HepG2 (cell line): ENCODE measurements at regions not wholly inside any gene's neighbourhood (a gene's known extent, or its start where the extent isn't known, plus 50 kb on each side); places are given as distances from the start of the nearest gene placed in this dataset.

Experiments
- ATAC-seq: fragments of 200-7000 bp; cut with Tn5 transposase; 3 replicates; pipeline ENCODE4 v1.9.1; 2020; ENCODE audit warnings: mild to moderate bottlenecking, moderate library complexity
- BruUV-seq: library from RNA; stranded (reverse); fragments of 400-500 nt; replicated peaks from 2 replicates; lab custom pipeline; 2021; lab: Mats Ljungman, UMichigan
- CTCF ChIA-PET: fragments of 300-600 bp; formaldehyde crosslinking; extraction: SDS; loops from one replicate; lab custom pipeline; 2021; ENCODE audit warnings: low total read pairs, inconsistent platforms, low intra/inter-chr PET ratio; lab: Yijun Ruan, JAX
- POLR2A ChIA-PET: fragments of 350-600 bp; sonication (Branson Sonifier 250); formaldehyde crosslinking; loops from one replicate; lab custom pipeline; 2020; ENCODE audit warnings: antibody characterized with exemption, inconsistent platforms; lab: Yijun Ruan, JAX
- DNase-seq: peaks from one replicate; pipeline ENCODE4 v3.0.0-alpha.2; 2015; ENCODE audit warnings: low spot score
- FAIRE-seq: peaks from 3 replicates; lab custom pipeline; 2011; peaks lifted over from hg19 to GRCh38; lab: Jason Lieb, UNC
- H2AFZ ChIP-seq: one replicate; pipeline ENCODE4 v1.6.1; 2011; ENCODE audit warnings: low read length, inconsistent platforms
- H3K27ac ChIP-seq: fragments of 300-600 bp; 3 replicates; pipeline ENCODE4 v1.8.0; 2011; ENCODE audit warnings: mixed run types, mild to moderate bottlenecking, mixed read lengths, low read length, inconsistent platforms; ENCODE audit not compliant: insufficient read depth; ENCODE audit errors: extremely low read length
- H3K27me3 ChIP-seq, 2 experiments: fragments of 200-600 bp in 1 of 2; 2 replicates in 1 of 2; 3 replicates in 1 of 2; pipeline versions ENCODE4 v1.6.0 to v1.8.0; 2011; ENCODE audit warnings: low read length in 2 of 2, mild to moderate bottlenecking in 2 of 2, moderate library complexity in 2 of 2, inconsistent platforms in 1 of 2; ENCODE audit not compliant: insufficient read depth in 2 of 2, control insufficient read depth in 1 of 2
- H3K36me3 ChIP-seq, 2 experiments: fragments of 200-600 bp in 1 of 2; replicated peaks in 1 of 2; 2 replicates in 1 of 2; 3 replicates in 1 of 2; pipeline versions ENCODE4 v1.5.1 to v1.8.0; 2011; ENCODE audit warnings: low read length in 2 of 2, inconsistent platforms in 1 of 2; ENCODE audit not compliant: insufficient read depth in 2 of 2, control insufficient read depth in 1 of 2
- H3K4me1 ChIP-seq: 2 replicates; pipeline ENCODE4 v1.5.1; 2012; ENCODE audit warnings: low read length, inconsistent platforms; ENCODE audit not compliant: insufficient read depth
- H3K4me2 ChIP-seq: 2 replicates; pipeline ENCODE4 v1.6.0; 2011; ENCODE audit warnings: low read depth, low read length, inconsistent platforms
- H3K4me3 ChIP-seq, 3 experiments: fragments of 200-600 bp in 1 of 3; sonication (generic), shearing (Covaris generic) in 1 of 3; replicated peaks in 1 of 3; 2 replicates each; pipeline ENCODE4 v1.5.1; 2011 to 2016; ENCODE audit warnings: low read length in 3 of 3, inconsistent platforms in 2 of 3, low read depth in 2 of 3, mild to moderate bottlenecking in 2 of 3, control low read depth in 1 of 3, mixed read lengths in 1 of 3; ENCODE audit not compliant: insufficient read depth in 1 of 3
- H3K79me2 ChIP-seq: one replicate; pipeline ENCODE4 v1.6.1; 2011; ENCODE audit warnings: low read length, inconsistent platforms; ENCODE audit not compliant: insufficient read depth
- H3K9ac ChIP-seq: 2 replicates; pipeline ENCODE4 v1.6.0; 2011; ENCODE audit warnings: mild to moderate bottlenecking, low read depth, low read length, inconsistent platforms; ENCODE audit not compliant: insufficient read depth
- H3K9me3 ChIP-seq: 2 replicates; pipeline ENCODE4 v1.5.1; 2012; ENCODE audit warnings: mild to moderate bottlenecking, low read length
- H4K20me1 ChIP-seq: 2 replicates; pipeline ENCODE4 v1.6.0; 2011; ENCODE audit warnings: inconsistent platforms, mild to moderate bottlenecking, low read length, moderate library complexity; ENCODE audit not compliant: insufficient read depth
- ATF1 ChIP-seq: IDR thresholded peaks from 2 replicates; pipeline ENCODE4 v1.6.1; 2016; ENCODE audit warnings: mild to moderate bottlenecking, control low read depth
- BRD4 ChIP-seq: sonication (generic); formaldehyde crosslinking; IDR thresholded peaks from 2 replicates; pipeline ENCODE4 v1.4.0; 2020; ENCODE audit warnings: missing genetic modification reagents
- ELF4 ChIP-seq: sonication (generic); formaldehyde crosslinking; IDR thresholded peaks from 2 replicates; pipeline ENCODE4 v1.5.0; 2020; ENCODE audit warnings: missing genetic modification reagents, mild to moderate bottlenecking, moderate library complexity, borderline replicate concordance
- SNAPC2 ChIP-seq: sonication (generic); formaldehyde crosslinking; IDR thresholded peaks from 2 replicates; pipeline ENCODE4 v1.8.1; 2022; ENCODE audit warnings: mild to moderate bottlenecking, missing genetic modification reagents
- TBX2 ChIP-seq: sonication (generic); formaldehyde crosslinking; IDR thresholded peaks from 2 replicates; pipeline ENCODE4 v1.5.0; 2020; ENCODE audit warnings: missing genetic modification reagents, mild to moderate bottlenecking, borderline replicate concordance
- TIGD3 ChIP-seq: sonication (generic); formaldehyde crosslinking; IDR thresholded peaks from 2 replicates; pipeline ENCODE4 v1.5.1; 2020; ENCODE audit warnings: mild to moderate bottlenecking, missing genetic modification reagents, borderline replicate concordance
- ZNF382 ChIP-seq: sonication (generic); formaldehyde crosslinking; IDR thresholded peaks from 2 replicates; pipeline ENCODE4 v1.5.0; 2020; ENCODE audit warnings: missing genetic modification reagents, mild to moderate bottlenecking, borderline replicate concordance
- ZNF614 ChIP-seq: IDR thresholded peaks from 2 replicates; pipeline ENCODE4 v1.6.1; 2018; ENCODE audit warnings: missing biosample characterization, missing genetic modification reagents, inconsistent platforms, borderline replicate concordance
- ZSCAN25 ChIP-seq: sonication (generic); formaldehyde crosslinking; IDR thresholded peaks from 2 replicates; pipeline ENCODE4 v1.8.0; 2022; ENCODE audit warnings: mild to moderate bottlenecking, missing genetic modification reagents
- WGBS: methylation state at CpG from one replicate; pipeline ENCODE4 v1.1.6; 2017; ENCODE audit warnings: low lambda C conversion rate; 5-methylcytosine and 5-hydroxymethylcytosine counted together
- in situ Hi-C: cut with HindIII; loops from 2 replicates; pipeline ENCODE4 v1.10.0; 2017; ENCODE audit warnings: low pct_unique_long_range_greater_than_20kb; ENCODE audit not compliant: extremely low pct_ligation_motif_present
- intact Hi-C: fragments of 100-400 bp; cut with micrococcal nuclease; formaldehyde crosslinking; loops from one replicate; pipeline ENCODE4 v1.10.0; 2022; ENCODE audit not compliant: unreplicated experiment
- TF ChIP-seq, protein P1 (sequence below): fragments of 450-650 bp; IDR thresholded peaks from 2 replicates; pipeline ENCODE4 v1.6.1; 2016
- TF ChIP-seq, protein P2 (sequence below): sonication (generic); formaldehyde crosslinking; IDR thresholded peaks from 2 replicates; pipeline ENCODE4 v1.4.0; 2020; ENCODE audit warnings: missing genetic modification reagents
- TF ChIP-seq, protein P3 (sequence below): sonication (generic); formaldehyde crosslinking; conservative IDR thresholded peaks from 2 replicates; pipeline ENCODE4 v1.4.0; 2020; ENCODE audit warnings: missing genetic modification reagents

GRCh38 chr2:239752951-239753350 lies 272.2 kb downstream of the NDUFA10 start (continued):
- TF ChIP-seq TIGD3 (CRISPR knock-in tag) (no peak), TBX2 (CRISPR knock-in tag) (no peak)
- TF ChIP-seq, protein P1, sequence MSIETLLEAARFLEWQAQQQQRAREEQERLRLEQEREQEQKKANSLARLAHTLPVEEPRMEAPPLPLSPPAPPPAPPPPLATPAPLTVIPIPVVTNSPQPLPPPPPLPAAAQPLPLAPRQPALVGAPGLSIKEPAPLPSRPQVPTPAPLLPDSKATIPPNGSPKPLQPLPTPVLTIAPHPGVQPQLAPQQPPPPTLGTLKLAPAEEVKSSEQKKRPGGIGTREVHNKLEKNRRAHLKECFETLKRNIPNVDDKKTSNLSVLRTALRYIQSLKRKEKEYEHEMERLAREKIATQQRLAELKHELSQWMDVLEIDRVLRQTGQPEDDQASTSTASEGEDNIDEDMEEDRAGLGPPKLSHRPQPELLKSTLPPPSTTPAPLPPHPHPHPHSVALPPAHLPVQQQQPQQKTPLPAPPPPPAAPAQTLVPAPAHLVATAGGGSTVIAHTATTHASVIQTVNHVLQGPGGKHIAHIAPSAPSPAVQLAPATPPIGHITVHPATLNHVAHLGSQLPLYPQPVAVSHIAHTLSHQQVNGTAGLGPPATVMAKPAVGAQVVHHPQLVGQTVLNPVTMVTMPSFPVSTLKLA = no peak

GRCh38 chr2:239751679-239752355 lies 273.3 kb downstream of the NDUFA10 start:
- H3K4me3 ChIP-seq = no peak overlapping the region
- POLR2A ChIA-PET = no interaction called here
- no peaks in the 10 kb centered on the region for H3K4me1 ChIP-seq
- in situ Hi-C loops (no loop called here), intact Hi-C loops (no loop called here)
- 20% methylated on average over 13 of the region's 24 CpGs for WGBS
- H3K27me3 ChIP-seq = peaks cover 23 to 72% of the 10 kb centered on the region in 2 experiments; a peak in 4 of 5 replicates
- ATAC-seq (peak; percentile 24), DNase-seq (no peak)
- no peaks in the 10 kb centered on the region; the same call in 1 of the 2 replicates for H4K20me1 ChIP-seq
- no peaks in the 10 kb centered on the region for H3K79me2 ChIP-seq
- CTCF ChIA-PET = no interaction called here
- no peak overlapping the region for H3K9ac ChIP-seq
- H3K9me3 ChIP-seq = no peaks in the 10 kb centered on the region
- no TSS peak for BruUV-seq
- H2AFZ ChIP-seq = no peak overlapping the region
- no peak for TF ChIP-seq SNAPC2 (CRISPR knock-in tag)
- no peak for TF ChIP-seq ATF1 (CRISPR knock-in tag)
- TF ChIP-seq, protein P2, sequence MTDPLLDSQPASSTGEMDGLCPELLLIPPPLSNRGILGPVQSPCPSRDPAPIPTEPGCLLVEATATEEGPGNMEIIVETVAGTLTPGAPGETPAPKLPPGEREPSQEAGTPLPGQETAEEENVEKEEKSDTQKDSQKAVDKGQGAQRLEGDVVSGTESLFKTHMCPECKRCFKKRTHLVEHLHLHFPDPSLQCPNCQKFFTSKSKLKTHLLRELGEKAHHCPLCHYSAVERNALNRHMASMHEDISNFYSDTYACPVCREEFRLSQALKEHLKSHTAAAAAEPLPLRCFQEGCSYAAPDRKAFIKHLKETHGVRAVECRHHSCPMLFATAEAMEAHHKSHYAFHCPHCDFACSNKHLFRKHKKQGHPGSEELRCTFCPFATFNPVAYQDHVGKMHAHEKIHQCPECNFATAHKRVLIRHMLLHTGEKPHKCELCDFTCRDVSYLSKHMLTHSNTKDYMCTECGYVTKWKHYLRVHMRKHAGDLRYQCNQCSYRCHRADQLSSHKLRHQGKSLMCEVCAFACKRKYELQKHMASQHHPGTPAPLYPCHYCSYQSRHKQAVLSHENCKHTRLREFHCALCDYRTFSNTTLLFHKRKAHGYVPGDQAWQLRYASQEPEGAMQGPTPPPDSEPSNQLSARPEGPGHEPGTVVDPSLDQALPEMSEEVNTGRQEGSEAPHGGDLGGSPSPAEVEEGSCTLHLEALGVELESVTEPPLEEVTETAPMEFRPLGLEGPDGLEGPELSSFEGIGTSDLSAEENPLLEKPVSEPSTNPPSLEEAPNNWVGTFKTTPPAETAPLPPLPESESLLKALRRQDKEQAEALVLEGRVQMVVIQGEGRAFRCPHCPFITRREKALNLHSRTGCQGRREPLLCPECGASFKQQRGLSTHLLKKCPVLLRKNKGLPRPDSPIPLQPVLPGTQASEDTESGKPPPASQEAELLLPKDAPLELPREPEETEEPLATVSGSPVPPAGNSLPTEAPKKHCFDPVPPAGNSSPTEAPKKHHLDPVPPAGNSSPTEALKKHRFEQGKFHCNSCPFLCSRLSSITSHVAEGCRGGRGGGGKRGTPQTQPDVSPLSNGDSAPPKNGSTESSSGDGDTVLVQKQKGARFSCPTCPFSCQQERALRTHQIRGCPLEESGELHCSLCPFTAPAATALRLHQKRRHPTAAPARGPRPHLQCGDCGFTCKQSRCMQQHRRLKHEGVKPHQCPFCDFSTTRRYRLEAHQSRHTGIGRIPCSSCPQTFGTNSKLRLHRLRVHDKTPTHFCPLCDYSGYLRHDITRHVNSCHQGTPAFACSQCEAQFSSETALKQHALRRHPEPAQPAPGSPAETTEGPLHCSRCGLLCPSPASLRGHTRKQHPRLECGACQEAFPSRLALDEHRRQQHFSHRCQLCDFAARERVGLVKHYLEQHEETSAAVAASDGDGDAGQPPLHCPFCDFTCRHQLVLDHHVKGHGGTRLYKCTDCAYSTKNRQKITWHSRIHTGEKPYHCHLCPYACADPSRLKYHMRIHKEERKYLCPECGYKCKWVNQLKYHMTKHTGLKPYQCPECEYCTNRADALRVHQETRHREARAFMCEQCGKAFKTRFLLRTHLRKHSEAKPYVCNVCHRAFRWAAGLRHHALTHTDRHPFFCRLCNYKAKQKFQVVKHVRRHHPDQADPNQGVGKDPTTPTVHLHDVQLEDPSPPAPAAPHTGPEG (CRISPR knock-in tag) = no peak
- TF ChIP-seq, protein P3, sequence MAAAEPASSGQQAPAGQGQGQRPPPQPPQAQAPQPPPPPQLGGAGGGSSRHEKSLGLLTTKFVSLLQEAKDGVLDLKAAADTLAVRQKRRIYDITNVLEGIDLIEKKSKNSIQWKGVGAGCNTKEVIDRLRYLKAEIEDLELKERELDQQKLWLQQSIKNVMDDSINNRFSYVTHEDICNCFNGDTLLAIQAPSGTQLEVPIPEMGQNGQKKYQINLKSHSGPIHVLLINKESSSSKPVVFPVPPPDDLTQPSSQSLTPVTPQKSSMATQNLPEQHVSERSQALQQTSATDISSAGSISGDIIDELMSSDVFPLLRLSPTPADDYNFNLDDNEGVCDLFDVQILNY (CRISPR knock-in tag) = no peak
- TF ChIP-seq ZNF382 (CRISPR knock-in tag) = no peak
- TF ChIP-seq ZNF614 (CRISPR knock-in tag) = no peak
- no peak for TF ChIP-seq ZSCAN25
- TF ChIP-seq ELF4 (CRISPR knock-in tag) = no peak
- no peak for TF ChIP-seq BRD4 (CRISPR knock-in tag)
- TF ChIP-seq, all 625 proteins: peak for 0
- Histone ChIP-seq H3K4me2 (no peak overlapping the region), H3K36me3 (no peaks in the 10 kb centered on the region), H3K27ac (no peak overlapping the region)
- no peak for FAIRE-seq
